Neural progenitor cell (in vitro differentiated cells): ENCODE measurements at regions not wholly inside any gene's neighbourhood (a gene's known extent, or its start where the extent isn't known, plus 50 kb on each side); places are given as distances from the start of the nearest gene placed in this dataset.

Experiments used
- EZH2 ChIP-seq: fragments of 200-600 bp; sonication (generic); IDR thresholded peaks from 2 replicates; pipeline ENCODE4 v1.6.1; 2017; ENCODE audit warnings: antibody characterized with exemption, mild to moderate bottlenecking, moderate library complexity
- TF ChIP-seq, protein P1 (sequence below): fragments of 200-600 bp; sonication (generic); IDR thresholded peaks from 2 replicates; pipeline ENCODE4 v1.5.1; 2017; ENCODE audit warnings: antibody characterized with exemption, mild to moderate bottlenecking

DNA sequence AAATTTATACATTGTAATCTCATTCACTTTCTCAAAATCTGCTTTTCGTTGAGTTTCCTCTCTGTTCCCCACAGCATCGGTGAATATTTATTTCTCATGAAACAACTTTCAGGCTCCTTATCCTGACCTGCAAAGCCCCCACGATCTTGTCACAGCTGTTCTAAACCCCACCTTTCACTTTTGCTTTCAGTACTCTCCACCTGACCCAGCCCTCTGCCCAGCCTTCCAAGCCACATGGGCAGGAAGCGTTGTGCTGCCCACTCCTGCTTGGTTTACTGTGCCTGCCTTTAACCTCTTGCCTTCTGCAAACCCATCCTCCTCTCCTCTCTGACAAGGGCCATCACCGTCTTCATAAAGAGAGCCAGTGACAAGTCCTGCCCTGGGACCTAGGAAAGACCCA lies 262.5 kb downstream of the GALR1 start:
- TF ChIP-seq, protein P1, sequence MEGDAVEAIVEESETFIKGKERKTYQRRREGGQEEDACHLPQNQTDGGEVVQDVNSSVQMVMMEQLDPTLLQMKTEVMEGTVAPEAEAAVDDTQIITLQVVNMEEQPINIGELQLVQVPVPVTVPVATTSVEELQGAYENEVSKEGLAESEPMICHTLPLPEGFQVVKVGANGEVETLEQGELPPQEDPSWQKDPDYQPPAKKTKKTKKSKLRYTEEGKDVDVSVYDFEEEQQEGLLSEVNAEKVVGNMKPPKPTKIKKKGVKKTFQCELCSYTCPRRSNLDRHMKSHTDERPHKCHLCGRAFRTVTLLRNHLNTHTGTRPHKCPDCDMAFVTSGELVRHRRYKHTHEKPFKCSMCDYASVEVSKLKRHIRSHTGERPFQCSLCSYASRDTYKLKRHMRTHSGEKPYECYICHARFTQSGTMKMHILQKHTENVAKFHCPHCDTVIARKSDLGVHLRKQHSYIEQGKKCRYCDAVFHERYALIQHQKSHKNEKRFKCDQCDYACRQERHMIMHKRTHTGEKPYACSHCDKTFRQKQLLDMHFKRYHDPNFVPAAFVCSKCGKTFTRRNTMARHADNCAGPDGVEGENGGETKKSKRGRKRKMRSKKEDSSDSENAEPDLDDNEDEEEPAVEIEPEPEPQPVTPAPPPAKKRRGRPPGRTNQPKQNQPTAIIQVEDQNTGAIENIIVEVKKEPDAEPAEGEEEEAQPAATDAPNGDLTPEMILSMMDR = no peak
- TF ChIP-seq EZH2 = no peak
